Left cardiac atrium (tissue), 4 donors: ENCODE measurements at regions not wholly inside any gene's neighbourhood (a gene's known extent, or its start where the extent isn't known, plus 50 kb on each side); places are given as distances from the start of the nearest gene placed in this dataset.
"Not testable (repeated sequence)": the region's sequence is repeated elsewhere in the genome, so short reads cannot be mapped to it uniquely, and the experiment has no call there.

Experiments
- ATAC-seq, 2 donors: fragments of 200-7000 bp; cut with Tn5 transposase; one replicate each; pipeline ENCODE4 v1.9.1; 2020; ENCODE audit warnings: mild to moderate bottlenecking in 2 of 2, moderate library complexity in 2 of 2
- DNase-seq: peaks from one replicate; pipeline ENCODE4 v3.0.0-alpha.2; 2020
- intact Hi-C, 2 donors: fragments of 100-400 bp; cut with DNase I; formaldehyde crosslinking; loops; one replicate each; pipeline versions ENCODE4 v1.14.1 to v1.15.1; 2022 to 2023
- donor health status: DM: no; HTN: yes; CAD: no.
- donor health status: DM: no; HTN: yes; CAD: no; lungs with severe emphysema.
- donor health status: DM: yes; HTN: yes; CAD: no.
- donor health status: Dilated cardiomyopathy.

GRCh38 chr5:106825374-106825773 lies 845.4 kb downstream of the EFNA5 start:
- DNase-seq (no peak), ATAC-seq (no peak)
- intact Hi-C loops = no loop called here

GRCh38 chr5:106822851-106823250 lies 847.9 kb downstream of the EFNA5 start:
- ATAC-seq (no peak), DNase-seq (no peak)
- intact Hi-C loops = no loop called here

GRCh38 chr5:106818552-106818951 lies 852.2 kb downstream of the EFNA5 start:
- ATAC-seq = no peak
- intact Hi-C loops = no loop called here
- no peak for DNase-seq

GRCh38 chr5:106814961-106815360 lies 855.8 kb downstream of the EFNA5 start:
- intact Hi-C loops = no loop called here
- ATAC-seq (no peak), DNase-seq (no peak)

- intact Hi-C loops = no loop called here
- DNase-seq (no peak), ATAC-seq (no peak)
Observed at GRCh38 chr5:106801554-106801953, 869.2 kb downstream of the EFNA5 start.

- no peak for ATAC-seq
- intact Hi-C loops = no loop called here
- no peak for DNase-seq
Observed at GRCh38 chr5:106797996-106798395, 872.7 kb downstream of the EFNA5 start.

GRCh38 chr5:106796081-106796480 lies 874.7 kb downstream of the EFNA5 start:
- intact Hi-C loops = no loop called here
- DNase-seq = no peak
- ATAC-seq = no peak

- intact Hi-C loops = no loop called here
- no peak for ATAC-seq
- no peak for DNase-seq
Observed at GRCh38 chr5:106784846-106785245, 885.9 kb downstream of the EFNA5 start.

GRCh38 chr5:106780355-106780754 lies 890.4 kb downstream of the EFNA5 start:
- ATAC-seq (no peak), DNase-seq (no peak)
- intact Hi-C loops = no loop called here

- ATAC-seq, intact Hi-C loops, DNase-seq: not testable (repeated sequence)
Observed at GRCh38 chr5:106776515-106776914, 894.2 kb downstream of the EFNA5 start.

- no peak for DNase-seq
- intact Hi-C loops = no loop called here
- ATAC-seq = no peak
Observed at GRCh38 chr5:106768392-106768791, 902.3 kb downstream of the EFNA5 start.

GRCh38 chr5:106766916-106767315 lies 903.8 kb downstream of the EFNA5 start:
- DNase-seq (no peak), ATAC-seq (no peak)
- intact Hi-C loops = no loop called here

- DNase-seq = no peak
- no peak for ATAC-seq
- intact Hi-C loops = no loop called here
Observed at GRCh38 chr5:106759581-106759980, 911.2 kb downstream of the EFNA5 start.

- DNase-seq = no peak
- ATAC-seq = no peak
- intact Hi-C loops = no loop called here
Observed at GRCh38 chr5:106759152-106759551, 911.6 kb downstream of the EFNA5 start.

GRCh38 chr5:106757672-106758071 lies 913.1 kb downstream of the EFNA5 start:
- intact Hi-C loops = no loop called here
- DNase-seq (no peak), ATAC-seq (no peak)

GRCh38 chr5:106755789-106756188 lies 914.9 kb downstream of the EFNA5 start:
- intact Hi-C loops = no loop called here
- ATAC-seq = no peak
- no peak for DNase-seq

- intact Hi-C loops = no loop called here
- DNase-seq (no peak), ATAC-seq (no peak)
Observed at GRCh38 chr5:106755066-106755465, 915.7 kb downstream of the EFNA5 start.

- intact Hi-C loops = no loop called here
- DNase-seq (no peak), ATAC-seq (no peak)
Observed at GRCh38 chr5:106749826-106750225, 920.9 kb downstream of the EFNA5 start.

- intact Hi-C loops = no loop called here
- ATAC-seq (no peak), DNase-seq (no peak)
Observed at GRCh38 chr5:106739127-106739526, 931.6 kb downstream of the EFNA5 start.

- intact Hi-C loops = no loop called here
- DNase-seq = no peak
- no peak for ATAC-seq
Observed at GRCh38 chr5:106737111-106737510, 933.6 kb downstream of the EFNA5 start.

GRCh38 chr5:106732624-106733023 lies 938.1 kb downstream of the EFNA5 start:
- ATAC-seq = no peak
- DNase-seq = no peak
- intact Hi-C loops = no loop called here

- intact Hi-C loops = no loop called here
- ATAC-seq (no peak), DNase-seq (no peak)
Observed at GRCh38 chr5:106730912-106731311, 939.8 kb downstream of the EFNA5 start.
